HG03045 (cell line): ENCODE measurements at regions not wholly inside any gene's neighbourhood (a gene's known extent, or its start where the extent isn't known, plus 50 kb on each side); places are given as distances from the start of the nearest gene placed in this dataset.

Experiments
- ATAC-seq: cut with Tn5 transposase; IDR thresholded peaks from one replicate; pipeline ENCODE4 v1.9.1; 2021; ENCODE audit warnings: mild to moderate bottlenecking, moderate library complexity; ENCODE audit not compliant: unreplicated experiment

DNA sequence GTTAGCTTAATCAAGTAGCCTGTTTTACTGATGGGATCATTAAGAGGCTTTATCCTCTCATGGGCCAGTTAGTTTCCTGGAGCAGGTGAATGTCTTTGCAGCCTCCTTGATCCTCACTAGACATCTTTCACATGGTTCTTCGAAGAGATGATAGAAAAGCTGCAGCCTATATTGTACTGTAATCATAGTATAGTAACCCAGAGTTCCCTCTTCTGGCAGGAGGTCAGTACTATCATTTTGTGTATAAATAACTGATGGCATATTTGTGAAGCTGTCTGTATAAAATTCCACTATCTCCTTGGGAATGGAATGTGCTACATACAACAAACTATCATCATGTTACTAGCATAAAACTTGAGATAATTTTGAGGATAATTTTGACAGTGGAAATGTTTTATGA lies 123.8 kb upstream of the PRPS1L1 start:
- ATAC-seq, result no peak

- no peak for ATAC-seq
These were observed 125.6 kb upstream of the PRPS1L1 start for GRCh38 chr7:18153183-18153748.

GRCh38 chr7:18154726-18155125 lies 127.1 kb upstream of the PRPS1L1 start:
- ATAC-seq, result no peak

GRCh38 chr7:18157233-18157632 lies 129.6 kb upstream of the PRPS1L1 start:
- ATAC-seq, result no peak

DNA sequence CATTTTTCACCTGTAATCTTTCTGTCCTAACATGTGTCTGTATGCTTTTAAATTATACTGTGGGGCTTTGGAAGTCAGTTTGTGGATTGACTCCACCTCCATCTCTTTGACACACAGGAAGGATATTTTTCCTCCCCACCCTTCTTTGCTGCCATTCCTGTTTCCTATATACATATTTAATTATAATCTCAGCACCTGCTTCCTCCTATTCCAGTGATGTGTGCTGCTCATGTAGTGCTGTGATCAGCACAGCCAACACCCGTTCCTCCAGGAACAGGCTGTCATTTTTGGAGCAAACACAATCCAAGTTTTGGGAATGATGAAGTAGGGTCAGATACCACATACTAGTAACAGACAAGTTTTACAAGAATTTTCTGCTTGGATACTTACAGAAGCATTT lies 135.0 kb upstream of the PRPS1L1 start:
- no peak for ATAC-seq

DNA sequence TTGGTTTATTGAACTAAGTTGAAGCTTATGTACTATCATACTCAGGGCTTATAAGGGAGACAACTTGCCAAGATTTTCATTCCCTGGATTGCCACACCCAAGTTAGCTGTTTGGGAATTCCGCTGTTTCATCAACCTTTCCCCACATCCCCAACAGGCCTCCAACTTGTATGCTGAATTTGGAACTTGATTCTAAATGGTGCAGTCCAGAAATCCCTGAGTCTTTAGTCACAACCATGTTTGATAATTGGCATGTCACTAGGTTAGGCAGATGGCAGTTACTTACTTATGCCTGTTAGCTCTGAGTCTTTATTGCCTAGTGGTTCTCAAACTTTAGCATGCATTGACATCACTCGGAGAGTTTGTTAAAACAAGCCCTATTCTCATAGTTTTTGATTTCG lies 135.4 kb upstream of the PRPS1L1 start:
- ATAC-seq, result no peak

- no peak for ATAC-seq
These were observed 137.5 kb upstream of the PRPS1L1 start for GRCh38 chr7:18165166-18165565.

GRCh38 chr7:18166002-18166401 lies 138.4 kb upstream of the PRPS1L1 start:
- ATAC-seq, result no peak

- ATAC-seq, result no peak
These were observed 140.2 kb upstream of the PRPS1L1 start for GRCh38 chr7:18167815-18168214.

DNA sequence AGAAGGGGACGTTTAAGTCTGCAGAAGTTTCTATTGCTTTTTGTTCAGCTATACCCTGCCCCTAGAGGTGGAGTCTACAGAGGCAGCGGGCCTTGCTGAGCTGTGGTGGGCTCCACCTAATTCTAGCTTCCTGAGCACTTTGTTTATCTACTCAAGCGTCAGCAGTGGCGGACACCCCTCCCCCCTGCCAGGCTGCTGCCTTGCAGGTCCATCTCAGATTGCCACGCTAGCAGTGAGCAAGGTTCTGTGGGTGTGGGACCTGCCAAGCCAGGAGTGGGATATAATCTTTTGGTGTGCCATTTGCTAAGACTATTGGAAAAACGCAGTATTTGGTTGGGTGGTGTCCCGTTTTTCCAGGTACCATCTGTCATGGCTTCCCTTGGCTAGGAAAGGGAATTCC lies 147.3 kb upstream of the PRPS1L1 start:
- no peak for ATAC-seq

- ATAC-seq, result no peak
These were observed 148.3 kb upstream of the PRPS1L1 start for GRCh38 chr7:18175801-18176450.

GRCh38 chr7:18177129-18177814 lies 149.6 kb upstream of the PRPS1L1 start:
- no peak for ATAC-seq

DNA sequence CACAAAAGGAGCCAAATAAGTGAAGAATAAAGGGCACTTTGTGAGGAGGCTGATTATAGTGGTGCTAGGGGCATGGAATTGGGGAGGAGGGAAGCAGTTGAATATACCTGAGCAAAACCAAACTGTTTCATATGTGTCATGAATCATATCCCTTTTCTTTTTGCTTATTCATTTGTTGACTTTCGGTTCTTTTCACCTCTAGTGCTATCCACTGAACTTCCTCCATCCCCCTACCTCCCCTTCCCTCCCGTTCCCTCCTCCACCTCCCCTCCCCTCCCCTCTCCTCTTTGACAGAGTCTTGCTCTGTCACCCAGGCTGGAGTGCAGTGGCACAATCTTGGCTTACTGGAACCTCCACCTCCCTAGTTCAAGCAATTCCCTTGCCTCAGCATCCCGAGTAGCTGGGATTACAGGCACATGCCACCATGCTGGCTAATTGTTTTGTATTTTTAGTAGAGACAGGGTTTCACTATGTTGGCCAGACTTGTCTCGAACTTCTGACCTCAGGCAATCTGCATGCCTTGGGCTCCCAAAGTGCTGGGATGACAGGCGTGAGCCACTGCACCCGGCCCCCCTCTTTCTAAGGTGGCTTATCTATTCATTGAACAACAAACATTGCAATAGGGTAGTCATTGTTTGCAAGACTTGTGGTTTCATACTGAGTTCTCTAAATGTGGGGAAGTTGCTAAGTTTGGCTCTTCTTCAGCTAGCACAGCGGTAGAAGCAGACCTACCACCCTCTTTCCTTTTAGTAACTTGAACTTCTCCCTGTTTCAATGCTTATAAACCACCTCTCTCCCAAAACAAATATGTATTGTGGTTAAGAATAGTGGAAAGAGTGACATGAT lies 150.4 kb upstream of the PRPS1L1 start:
- peak; percentile 82 for ATAC-seq

GRCh38 chr7:18179093-18179492 lies 151.4 kb upstream of the PRPS1L1 start:
- no peak for ATAC-seq

- ATAC-seq, result no peak
These were observed 153.0 kb upstream of the PRPS1L1 start for GRCh38 chr7:18180685-18181084.

DNA sequence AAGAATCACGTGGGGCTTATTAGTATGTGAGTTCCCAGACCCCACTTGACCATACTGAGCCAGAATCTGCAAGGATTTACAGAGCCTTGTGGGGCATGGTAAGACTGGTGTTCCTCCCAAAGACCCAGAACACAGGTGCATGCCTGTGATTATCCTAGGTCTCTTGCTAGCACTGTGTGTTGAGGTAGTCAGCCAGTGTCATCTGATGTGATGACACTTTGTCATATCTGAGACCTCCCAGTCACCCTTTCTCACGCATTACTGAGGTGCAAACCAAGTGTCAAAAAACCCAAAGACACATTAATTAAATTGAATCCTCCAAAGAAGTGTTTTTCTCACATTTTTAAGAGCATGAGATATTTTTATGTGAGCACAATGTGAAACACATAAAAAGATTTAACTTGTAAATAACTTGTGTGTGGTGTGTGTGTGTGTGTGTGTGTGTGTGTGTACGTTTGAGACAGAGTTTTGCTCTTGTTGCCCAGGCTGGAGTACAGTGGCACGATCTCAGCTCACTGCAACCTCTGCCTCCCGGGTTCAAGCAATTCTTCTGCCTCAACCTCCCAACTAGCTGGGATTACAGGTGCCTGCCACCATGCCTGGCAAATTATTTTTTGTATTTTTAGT lies 162.0 kb upstream of the PRPS1L1 start:
- no peak for ATAC-seq

DNA sequence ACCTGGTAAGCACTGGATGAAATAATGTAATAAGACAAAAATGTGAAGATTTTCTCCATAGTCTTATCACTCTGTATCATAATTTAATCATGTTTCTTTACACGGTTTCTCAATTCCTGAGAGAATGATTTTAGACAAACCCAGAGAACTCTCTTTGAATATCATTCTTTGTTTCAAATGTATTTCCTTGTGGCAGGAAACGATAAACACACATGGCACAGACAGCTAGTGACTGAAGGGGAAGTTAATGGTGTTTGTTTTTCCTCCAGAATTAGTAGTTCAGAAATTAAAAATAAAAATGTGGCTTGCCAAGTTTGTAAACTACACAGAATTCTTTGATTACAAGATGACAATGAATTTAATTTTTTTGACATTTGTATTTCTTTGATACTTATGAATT lies 163.7 kb upstream of the PRPS1L1 start:
- no peak for ATAC-seq

GRCh38 chr7:18191862-18192625 lies 164.4 kb upstream of the PRPS1L1 start:
- no peak for ATAC-seq

DNA sequence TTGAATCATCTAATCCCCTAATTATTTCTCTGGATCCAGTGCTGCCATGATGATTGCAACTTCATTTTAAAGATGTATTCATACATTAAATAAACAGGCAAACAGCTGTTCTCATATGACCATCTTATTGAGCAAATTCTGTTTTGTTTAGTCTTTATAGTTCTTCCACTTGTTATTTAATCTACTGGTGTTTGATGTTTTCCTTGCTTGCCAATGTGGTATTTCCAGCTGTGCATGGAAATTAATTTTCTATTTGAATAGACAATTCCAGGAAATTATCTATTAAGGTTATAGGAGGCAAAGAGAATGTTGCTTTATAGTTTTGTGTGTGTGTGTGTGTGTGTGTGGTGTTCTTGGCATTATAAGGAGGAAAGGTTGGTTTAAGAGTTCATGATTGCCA lies 167.0 kb upstream of the PRPS1L1 start:
- ATAC-seq, result no peak

DNA sequence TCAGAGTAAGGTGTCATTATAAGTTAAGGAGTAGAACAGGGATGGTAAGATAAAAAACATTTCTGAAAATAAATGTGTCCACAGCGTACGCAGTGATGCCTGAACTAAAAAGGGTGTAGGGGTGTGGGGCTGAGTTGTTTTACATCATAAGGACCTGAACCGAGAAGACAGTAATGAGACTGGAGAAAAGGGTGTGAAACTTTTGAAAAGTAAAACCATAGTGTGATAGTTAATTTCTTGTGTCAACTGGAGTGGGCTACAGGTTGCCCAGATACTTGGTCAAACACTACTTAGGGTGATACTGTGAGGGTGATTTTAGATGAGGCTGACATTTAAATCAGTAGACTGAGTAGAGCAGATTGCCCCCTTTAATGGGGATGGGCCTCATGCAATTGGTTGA lies 169.0 kb upstream of the PRPS1L1 start:
- ATAC-seq, result no peak
